ENCODE measurements at regions not wholly inside any gene's neighbourhood (a gene's known extent, or its start where the extent isn't known, plus 50 kb on each side); places are given as distances from the start of the nearest gene placed in this dataset.

DNA sequence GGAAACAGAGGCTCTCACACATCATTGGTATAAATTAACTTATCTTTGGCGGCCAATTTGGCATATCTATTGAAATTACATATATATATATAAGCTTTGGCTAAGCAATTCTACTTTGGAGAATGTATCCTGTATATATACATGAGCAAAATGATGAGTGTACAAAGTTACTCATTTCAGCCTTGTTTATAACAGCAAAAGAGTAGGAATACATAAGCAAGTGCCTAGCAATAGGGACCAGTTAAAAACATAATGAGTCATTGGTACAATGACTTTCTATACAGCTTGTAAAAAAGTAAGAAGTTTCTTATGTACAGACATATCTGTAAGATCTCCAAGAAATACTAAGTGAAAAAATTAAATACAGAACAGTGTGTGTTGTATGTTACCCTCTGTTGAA is 190.8 kb downstream of the LTN1 start:
- ATAC-seq (ENCODE audit: insufficient number of reproducible peaks, low FRiP score, low read depth), result no peak
- H3K9me3 ChIP-seq, result no peaks in the 10 kb centered on the region
- H3K4me1 ChIP-seq (ENCODE audit: control insufficient read depth in 1 of 2, low read depth in 2 of 2), result peaks cover 29 to 66% of the 10 kb centered on the region in 2 donors
- TF ChIP-seq, protein P1, sequence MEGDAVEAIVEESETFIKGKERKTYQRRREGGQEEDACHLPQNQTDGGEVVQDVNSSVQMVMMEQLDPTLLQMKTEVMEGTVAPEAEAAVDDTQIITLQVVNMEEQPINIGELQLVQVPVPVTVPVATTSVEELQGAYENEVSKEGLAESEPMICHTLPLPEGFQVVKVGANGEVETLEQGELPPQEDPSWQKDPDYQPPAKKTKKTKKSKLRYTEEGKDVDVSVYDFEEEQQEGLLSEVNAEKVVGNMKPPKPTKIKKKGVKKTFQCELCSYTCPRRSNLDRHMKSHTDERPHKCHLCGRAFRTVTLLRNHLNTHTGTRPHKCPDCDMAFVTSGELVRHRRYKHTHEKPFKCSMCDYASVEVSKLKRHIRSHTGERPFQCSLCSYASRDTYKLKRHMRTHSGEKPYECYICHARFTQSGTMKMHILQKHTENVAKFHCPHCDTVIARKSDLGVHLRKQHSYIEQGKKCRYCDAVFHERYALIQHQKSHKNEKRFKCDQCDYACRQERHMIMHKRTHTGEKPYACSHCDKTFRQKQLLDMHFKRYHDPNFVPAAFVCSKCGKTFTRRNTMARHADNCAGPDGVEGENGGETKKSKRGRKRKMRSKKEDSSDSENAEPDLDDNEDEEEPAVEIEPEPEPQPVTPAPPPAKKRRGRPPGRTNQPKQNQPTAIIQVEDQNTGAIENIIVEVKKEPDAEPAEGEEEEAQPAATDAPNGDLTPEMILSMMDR (IDR thresholded peaks at IDR 0.05), result no peak
- DNase-seq (ENCODE audit: low spot score), result no peak
- H3K27ac ChIP-seq, result no peak overlapping the region
- no peaks in the 10 kb centered on the region for H3K27me3 ChIP-seq (replicated peaks; ENCODE audit: insufficient read depth)
- no peaks in the 10 kb centered on the region for H3K36me3 ChIP-seq
- no peak overlapping the region for H3K4me3 ChIP-seq

DNA sequence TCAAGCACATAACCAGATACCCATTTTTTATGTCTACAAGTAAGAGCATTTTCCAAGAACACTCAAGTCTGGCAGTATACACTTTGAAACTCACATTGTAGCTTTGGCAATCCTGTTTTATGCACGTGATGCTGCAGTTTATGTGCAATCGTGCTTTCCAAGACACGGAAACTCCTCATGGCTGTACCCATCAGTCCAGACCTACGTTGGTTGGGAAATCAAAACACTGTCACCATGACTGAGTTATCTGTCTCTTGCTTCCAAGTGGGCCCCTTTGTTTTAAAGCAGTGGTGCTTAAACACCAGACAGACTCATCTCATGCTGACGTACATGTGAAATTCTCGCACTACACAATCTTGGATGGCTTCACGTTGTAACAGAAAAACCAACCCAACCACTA is 192.8 kb downstream of the LTN1 start:
- no peaks in the 10 kb centered on the region for H3K27me3 ChIP-seq (replicated peaks; ENCODE audit: insufficient read depth)
- DNase-seq (ENCODE audit: low spot score), result no peak
- H3K4me1 ChIP-seq (ENCODE audit: control insufficient read depth in 1 of 2, low read depth in 2 of 2), result peaks cover 21 to 49% of the 10 kb centered on the region in 2 donors
- H3K36me3 ChIP-seq, result no peaks in the 10 kb centered on the region
- no peak overlapping the region for H3K4me3 ChIP-seq
- TF ChIP-seq, protein P1 (IDR thresholded peaks at IDR 0.05), result no peak
- no peak for ATAC-seq (ENCODE audit: insufficient number of reproducible peaks, low FRiP score, low read depth)
- no peaks in the 10 kb centered on the region for H3K9me3 ChIP-seq
- no peak overlapping the region for H3K27ac ChIP-seq

DNA sequence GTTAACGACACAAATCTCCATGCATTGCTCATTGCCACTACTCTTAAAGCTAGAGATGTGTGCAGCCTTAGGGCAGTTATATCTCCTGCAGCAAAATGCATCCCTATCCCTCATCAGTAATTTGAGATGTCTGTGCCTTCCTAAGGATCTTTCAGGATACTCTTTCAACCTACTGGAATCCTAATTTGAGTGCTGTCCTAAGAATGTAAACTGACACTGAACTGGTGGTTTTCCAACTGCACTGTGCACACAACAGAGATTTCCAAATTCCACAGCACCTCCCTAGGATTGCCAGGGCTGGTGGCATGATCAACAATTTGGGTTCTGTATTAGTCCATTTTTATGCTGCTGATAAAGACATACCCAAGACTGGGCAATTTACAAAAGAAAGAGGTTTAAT is 193.9 kb downstream of the LTN1 start:
- H3K4me1 ChIP-seq (ENCODE audit: control insufficient read depth in 1 of 2, low read depth in 2 of 2), result peaks cover 11 to 37% of the 10 kb centered on the region in 2 donors
- no peaks in the 10 kb centered on the region for H3K36me3 ChIP-seq
- DNase-seq (ENCODE audit: low spot score) (no peak), ATAC-seq (ENCODE audit: insufficient number of reproducible peaks, low FRiP score, low read depth) (no peak)
- H3K9me3 ChIP-seq, result no peaks in the 10 kb centered on the region
- TF ChIP-seq, protein P1 (IDR thresholded peaks at IDR 0.05), result no peak
- H3K27ac ChIP-seq, result no peak overlapping the region
- no peak overlapping the region for H3K4me3 ChIP-seq
- H3K27me3 ChIP-seq (replicated peaks; ENCODE audit: insufficient read depth), result no peaks in the 10 kb centered on the region

DNA sequence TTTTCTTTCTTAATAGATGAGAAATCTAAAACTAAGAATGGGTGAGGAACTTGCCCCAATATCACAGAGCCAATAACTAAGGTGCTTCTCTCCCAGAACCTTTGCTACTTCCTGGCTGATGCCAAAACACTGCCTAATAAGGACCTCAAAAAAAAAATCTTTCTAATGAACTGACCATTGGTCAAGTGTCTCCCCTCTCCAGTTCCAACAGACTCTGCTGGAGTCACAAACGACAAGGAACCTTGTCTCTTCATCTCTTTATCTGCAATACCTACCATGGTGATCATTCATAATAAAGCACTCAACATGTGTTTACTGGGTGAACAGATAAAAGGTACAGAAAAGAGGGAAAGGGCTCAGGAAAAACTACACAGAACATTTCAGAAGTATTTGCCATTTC is 197.4 kb downstream of the LTN1 start:
- ATAC-seq (ENCODE audit: insufficient number of reproducible peaks, low FRiP score, low read depth) (no peak), DNase-seq (ENCODE audit: low spot score) (no peak)
- H3K27me3 ChIP-seq (replicated peaks; ENCODE audit: insufficient read depth), result no peaks in the 10 kb centered on the region
- H3K4me1 ChIP-seq (ENCODE audit: control insufficient read depth in 1 of 2, low read depth in 2 of 2), result peaks cover 0 to 20% of the 10 kb centered on the region in 2 donors
- TF ChIP-seq, protein P1 (IDR thresholded peaks at IDR 0.05), result no peak
- no peak overlapping the region for H3K27ac ChIP-seq
- H3K9me3 ChIP-seq, result no peaks in the 10 kb centered on the region
- H3K4me3 ChIP-seq, result no peak overlapping the region
- no peaks in the 10 kb centered on the region for H3K36me3 ChIP-seq

DNA sequence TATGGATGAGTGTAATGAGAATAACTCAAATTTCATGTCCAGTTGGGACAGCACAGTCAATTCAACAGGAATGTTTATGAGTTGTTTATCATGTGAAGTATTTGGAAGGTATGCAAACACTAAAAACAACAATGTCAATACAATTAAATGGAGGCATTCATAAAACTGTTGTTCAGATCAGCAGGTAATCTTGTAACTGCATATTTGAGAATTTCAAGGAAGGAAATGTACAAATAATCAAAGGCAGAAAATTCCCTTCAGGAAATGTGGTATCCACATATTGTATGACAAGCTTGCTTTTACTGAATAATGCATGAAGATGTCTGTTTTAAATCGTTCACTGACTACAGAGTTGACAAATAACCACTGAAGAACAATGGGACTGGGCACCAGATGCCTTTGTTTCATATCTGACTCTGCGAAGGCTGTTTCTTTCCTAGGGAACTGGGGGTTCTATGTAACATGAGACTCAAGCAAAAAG is 198.3 kb downstream of the LTN1 start:
- H3K27ac ChIP-seq, result no peak overlapping the region
- no peak overlapping the region for H3K4me3 ChIP-seq
- ATAC-seq (ENCODE audit: insufficient number of reproducible peaks, low FRiP score, low read depth) (no peak), DNase-seq (ENCODE audit: low spot score) (no peak)
- no peaks in the 10 kb centered on the region for H3K27me3 ChIP-seq (replicated peaks; ENCODE audit: insufficient read depth)
- no peaks in the 10 kb centered on the region for H3K9me3 ChIP-seq
- TF ChIP-seq, protein P1 (IDR thresholded peaks at IDR 0.05), result no peak
- no peaks in the 10 kb centered on the region for H3K36me3 ChIP-seq
- peaks cover 0 to 20% of the 10 kb centered on the region in 2 donors for H3K4me1 ChIP-seq (ENCODE audit: control insufficient read depth in 1 of 2, low read depth in 2 of 2)

Measured in thoracic aorta (tissue), 2 donors.